NOMO-1 (cell line): ENCODE measurements at regions not wholly inside any gene's neighbourhood (a gene's known extent, or its start where the extent isn't known, plus 50 kb on each side); places are given as distances from the start of the nearest gene placed in this dataset.
"Not testable (repeated sequence)": the region's sequence is repeated elsewhere in the genome, so short reads cannot be mapped to it uniquely, and the experiment has no call there.

Source experiments
- DNase-seq, 2 experiments: peaks; one replicate each; lab custom pipeline; 2025; ENCODE audit not compliant: unreplicated experiment in 2 of 2; lab: John Stamatoyannopoulos, UW

DNA sequence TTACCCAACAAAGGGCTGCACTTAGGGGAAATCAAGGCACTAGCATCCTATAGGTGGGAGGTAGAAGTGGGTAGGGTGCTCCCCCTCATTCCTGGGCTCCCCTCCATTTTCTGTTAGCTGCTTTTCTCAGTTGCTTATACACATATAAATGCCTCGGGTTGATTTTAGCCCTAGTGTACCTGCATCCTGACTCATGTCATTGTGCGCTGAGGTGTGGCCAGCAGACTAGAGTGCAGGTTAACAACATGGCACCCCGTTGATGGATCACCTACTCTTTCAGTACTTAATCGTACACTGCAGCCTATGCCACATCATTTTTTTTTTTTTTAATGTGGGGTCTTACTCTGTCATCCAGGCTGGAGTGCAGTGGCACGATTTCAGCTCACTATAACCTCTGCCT lies 144.0 kb upstream of the ITGB1 start:
- no peak for DNase-seq

DNA sequence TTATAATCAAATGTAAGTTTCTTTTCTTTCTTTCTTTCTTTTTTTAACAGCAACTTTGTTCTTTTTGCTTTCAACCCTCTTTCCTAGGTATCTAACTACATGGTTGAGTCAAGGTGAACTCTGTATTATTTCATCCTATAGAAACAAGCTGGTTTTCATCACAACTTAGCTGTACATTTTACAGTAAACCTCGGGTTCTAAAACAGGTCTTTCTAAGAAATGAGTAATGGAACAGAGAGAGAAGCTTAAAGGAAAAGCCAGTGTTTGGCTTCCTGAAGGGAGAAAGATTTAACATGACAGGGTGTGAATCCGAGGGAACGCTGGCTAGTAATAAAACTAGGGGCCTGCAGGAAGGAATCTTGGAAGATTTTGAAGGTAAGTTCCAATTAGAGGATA lies 143.4 kb upstream of the ITGB1 start:
- no peak for DNase-seq

DNA sequence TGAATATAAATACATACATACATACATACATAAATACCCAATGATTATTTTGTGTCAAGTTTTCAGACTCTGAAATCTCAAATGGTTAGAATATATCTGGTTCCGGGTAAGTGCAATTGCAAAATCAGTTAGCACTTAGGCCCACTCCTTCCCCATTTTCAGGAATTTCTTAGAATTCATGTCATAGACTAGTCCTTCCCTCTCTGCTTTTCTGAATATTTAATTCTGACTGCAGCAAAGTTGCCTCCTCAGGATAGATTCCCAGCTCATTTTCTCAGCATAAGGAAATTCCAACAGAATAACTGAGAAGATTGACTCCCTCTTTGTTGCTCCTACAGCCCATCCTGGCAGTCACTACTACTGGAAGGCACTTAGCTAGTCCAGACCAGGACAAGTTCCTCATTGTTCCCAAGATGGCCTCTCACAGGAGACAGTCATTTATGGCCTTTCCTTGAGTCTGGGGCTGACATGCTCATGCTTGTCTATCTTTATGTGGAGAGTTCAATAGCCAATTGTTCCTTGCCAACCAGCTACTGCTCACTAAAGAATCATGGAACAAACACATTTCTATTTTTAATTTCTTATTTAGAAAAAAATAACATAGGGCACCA lies 142.9 kb upstream of the ITGB1 start:
- no peak for DNase-seq

DNA sequence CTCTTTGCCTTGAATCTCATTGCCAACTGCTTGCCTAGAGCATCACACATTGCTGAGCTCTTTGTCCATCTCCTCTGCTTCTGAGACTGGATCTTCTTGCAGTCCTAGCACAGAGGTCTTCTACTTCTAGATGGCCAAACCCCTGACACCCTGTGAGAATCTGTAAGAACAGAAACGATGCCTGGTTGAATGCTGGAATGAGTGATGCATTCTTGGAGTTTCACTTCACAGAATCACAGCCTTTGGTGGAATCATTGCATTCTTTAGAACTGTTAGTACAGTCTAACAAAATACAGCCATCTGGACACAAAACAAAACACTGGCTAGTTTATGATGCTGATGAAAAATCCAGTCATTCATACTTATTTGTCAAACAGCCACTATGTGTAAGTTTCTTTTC lies 141.7 kb upstream of the ITGB1 start:
- DNase-seq, result no peak

DNA sequence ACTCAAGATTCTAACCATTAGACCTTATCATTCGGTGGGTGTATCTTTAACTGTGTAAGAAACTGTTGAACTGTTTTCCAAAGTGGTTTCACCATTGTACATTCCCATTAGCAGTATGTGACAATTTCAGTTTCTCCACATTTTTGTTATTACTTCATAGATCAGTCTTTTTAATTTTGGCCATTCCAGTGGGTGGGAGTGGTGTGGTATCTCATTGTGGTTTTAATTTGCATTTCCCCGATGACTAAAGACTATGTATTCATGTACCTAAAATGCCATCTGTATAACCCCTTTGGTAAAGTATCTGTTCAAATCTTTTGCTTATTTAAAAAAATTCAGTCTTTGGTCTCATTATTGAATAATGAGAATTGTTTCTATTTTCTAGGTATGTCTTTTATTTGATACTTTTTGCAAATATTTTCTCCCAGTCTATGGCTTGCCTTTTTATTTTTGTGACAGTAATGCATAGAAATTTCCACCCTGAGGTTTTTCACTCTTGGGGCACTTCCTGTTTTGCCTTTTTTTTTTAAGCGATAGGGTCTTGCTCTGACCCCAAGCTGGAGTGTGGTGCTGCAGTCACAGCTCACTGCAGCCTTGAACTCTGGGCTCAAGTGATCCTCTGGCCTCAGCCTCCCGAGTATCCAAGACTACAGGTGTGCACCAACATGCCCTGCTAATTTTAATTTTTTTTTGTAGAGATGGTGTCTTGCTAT lies 141.1 kb upstream of the ITGB1 start:
- peak in 1 of 2 experiments; percentile 20 for DNase-seq

DNA sequence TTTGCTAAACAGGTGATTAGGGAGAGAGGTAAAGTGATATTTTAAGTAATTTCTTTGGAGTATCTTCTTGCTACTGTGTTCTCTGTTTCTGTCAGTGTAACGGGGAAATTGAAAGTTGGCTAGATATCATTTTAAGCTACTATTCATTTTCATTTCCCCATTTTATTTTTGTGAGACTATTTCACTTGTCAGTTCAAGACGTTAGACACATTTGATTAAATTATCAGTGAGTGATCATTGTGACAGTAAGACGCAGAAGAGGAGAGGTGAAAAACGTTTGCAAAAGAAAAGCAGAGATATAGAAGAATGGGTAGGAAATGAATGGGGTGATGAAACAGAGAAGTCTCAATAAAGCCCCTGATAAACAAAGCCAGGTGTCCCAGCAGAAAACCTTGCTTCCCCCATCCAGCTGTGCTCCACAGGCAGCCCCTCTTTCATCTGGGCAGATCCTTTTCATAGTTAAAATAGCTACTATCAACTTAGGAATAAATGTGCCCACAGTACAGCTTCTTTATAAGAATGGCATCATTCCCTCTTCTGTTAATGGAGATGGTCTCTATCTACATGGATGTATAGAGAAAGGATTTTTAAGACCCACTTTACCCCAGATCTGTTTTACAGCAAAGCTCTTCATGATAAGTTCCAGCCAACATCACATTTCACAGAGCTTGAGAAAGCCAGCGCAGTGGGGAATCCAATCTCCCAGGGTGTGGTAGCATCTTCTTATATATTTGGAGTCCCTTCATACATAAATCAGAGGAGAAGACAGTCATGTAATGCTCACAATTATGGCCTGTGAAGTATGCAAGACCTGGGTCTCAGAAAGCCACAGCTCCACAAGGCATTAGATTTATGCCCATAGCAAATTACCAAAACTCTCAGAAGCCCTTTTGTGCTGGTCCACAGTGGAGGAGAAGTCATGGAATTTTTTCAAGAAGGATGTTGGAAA lies 138.1 kb upstream of the ITGB1 start:
- DNase-seq, result peak in 1 of 2 experiments; percentile 69

DNA sequence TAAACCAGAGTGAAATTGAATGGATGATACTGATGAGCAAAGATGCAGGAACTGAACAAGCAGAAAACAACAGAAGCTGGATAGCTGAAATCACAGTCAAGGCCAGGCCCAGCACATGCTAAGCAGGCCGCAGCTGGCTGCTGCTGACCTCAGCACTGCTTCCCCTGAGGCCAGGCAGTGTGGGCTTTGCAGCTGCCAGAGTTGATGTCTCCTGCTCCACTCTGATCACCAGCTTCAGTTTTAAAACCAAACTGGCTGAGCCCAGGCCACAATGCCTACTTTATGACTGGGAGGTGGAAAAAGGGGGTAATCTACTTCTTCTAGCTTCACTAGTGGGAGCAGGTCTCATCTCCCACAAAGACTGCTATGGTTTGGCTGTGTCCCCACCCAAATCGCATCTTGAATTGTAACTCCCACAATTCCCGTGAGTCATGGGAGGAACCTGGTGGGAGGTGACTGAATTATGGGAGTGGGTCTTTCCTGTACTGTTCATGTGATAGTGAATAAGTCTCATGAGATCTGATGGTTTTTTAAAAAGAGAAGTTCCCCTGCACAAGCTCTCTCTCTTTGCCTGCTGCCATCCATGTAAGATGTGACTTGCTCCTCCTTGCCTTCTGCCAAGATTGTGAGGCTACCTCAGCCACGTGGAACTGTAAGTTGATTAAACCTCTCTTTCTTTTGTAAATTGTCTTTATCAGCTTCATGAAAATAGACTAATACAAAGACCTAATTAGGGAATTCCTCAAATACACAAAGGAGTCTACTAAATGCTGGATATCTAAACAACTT lies 136.4 kb upstream of the ITGB1 start:
- DNase-seq, result no peak

DNA sequence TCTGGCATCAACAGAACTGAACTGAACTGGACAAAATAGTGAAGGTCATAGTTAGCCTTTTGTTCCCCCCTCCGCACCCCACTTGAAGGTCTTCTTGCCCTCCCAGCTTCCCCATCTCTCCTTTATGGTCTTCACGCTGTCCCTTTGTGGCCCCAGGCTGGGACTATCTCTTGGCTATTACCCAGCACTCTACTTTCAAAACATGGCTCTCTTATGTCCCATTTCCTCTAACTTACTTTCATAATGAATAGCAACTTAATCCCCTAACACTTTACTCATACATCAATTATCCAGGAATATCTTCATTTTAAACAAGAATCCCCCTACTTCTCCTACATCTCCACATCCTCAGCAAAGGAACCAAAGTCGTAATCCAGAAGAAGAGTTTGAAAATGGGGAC lies 135.3 kb upstream of the ITGB1 start:
- DNase-seq, result no peak

DNA sequence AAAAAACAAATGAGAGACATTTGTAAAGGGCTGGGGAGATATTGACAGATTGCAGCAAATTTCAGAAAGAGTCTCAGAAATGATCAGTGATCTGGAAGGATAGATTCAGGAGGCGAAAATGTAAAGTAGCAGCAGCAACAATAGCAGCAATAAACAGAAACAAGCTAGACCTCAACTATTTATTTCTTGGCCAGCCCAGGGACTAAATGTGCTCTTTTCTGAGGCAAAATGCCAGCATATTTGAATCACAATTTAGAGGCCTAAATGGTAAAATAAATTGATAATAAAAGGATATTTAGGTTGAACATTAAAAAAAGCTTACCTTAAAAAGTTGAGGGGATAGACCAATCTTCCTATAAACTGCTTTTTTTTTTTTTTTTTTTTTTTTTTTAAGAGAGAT lies 134.6 kb upstream of the ITGB1 start:
- DNase-seq, result no peak

DNA sequence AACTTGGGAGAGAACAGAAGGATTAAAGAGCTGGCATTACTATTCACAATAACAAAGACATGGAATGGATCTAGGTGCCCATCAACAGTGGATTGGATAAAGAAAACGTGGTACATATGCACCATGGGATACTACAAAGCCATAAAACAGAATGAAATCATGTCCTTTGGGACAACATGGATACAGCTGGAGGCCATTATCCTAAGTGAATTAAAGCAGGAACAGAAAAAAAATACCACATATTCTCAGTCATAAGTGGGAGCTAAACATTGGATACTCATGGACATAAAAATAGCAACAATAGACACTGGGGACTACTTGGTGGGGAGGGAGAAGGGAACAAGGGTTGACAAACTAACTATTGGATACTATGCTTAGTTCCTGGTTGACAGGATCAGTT lies 133.2 kb upstream of the ITGB1 start:
- DNase-seq, result no peak

DNA sequence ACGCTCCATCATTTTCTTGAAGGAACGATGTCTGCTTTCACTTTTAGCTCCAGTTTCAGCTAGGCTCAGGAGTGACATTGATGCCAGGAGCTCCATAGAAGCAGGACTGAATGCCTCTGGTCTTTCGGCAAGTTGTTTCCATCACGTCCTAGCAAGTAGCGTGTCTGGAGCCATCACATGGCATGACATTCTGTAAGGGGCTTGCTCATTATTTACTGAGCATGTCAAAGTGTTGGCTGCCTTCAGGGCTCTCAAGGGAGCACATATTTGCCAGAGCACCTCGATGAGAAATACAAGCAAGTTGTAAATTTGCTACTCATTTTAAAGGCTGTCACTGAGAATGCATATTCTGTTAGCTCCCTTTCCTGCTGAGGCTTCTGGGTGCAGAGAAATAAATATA lies 131.0 kb upstream of the ITGB1 start:
- DNase-seq, result no peak

DNA sequence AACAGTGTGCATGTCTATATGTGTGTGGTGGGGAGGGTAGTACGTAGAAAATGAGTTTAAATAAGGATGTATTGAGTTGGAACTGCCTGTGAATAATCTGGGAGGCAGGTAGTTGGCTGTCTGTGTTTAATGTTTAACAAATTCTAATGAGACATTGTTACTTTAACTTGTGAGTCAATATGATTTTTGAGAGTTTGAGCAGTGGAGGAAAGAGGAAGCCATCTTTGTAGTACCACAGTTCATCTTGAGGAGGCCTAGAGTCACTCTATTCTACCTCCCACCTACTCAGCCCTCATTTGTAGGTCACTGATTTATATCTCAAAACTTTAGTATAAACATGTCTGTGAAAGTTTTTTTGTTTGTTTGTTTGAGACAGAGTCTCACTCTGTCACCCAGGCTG lies 129.9 kb upstream of the ITGB1 start:
- no peak for DNase-seq

DNA sequence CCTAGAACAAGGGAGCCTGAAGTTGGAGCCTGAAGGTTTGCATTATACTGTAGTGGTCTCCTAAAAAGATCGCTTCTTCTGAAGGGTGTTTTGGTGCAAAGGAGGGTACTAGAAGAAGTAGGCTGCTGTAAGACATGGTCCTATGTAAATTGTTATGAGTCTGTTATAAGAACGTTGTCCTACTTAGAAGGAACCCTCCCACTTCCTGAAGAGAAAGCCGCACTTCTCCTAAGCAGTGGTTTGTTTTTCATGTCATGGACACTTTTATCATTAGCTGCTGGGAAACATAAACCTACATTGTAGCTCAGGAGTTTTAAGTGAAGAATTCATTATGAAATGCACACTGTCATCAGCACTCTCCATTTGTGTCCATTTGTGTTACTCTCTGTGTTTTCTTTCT lies 129.1 kb upstream of the ITGB1 start:
- peak in 1 of 2 experiments; percentile 21 for DNase-seq

DNA sequence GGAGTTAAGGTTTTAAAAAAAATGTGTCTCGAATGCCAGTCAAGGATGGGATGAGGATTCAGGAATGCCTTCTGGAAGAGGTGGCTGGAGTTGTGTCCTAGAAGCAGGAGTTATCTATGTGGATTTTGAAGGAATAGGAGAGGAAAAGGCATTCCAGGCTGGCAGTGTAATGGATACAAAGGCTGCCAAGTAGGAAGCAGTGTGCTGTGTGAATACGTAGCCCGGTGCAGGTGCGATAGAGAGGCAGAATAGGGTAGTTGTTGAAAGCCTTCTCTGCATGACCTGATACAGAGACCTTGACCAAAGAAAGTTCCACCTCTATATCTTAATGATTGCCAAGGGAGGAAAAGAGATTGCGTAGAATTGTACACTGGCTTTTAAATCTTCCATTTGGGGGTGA lies 128.1 kb upstream of the ITGB1 start:
- no peak for DNase-seq

DNA sequence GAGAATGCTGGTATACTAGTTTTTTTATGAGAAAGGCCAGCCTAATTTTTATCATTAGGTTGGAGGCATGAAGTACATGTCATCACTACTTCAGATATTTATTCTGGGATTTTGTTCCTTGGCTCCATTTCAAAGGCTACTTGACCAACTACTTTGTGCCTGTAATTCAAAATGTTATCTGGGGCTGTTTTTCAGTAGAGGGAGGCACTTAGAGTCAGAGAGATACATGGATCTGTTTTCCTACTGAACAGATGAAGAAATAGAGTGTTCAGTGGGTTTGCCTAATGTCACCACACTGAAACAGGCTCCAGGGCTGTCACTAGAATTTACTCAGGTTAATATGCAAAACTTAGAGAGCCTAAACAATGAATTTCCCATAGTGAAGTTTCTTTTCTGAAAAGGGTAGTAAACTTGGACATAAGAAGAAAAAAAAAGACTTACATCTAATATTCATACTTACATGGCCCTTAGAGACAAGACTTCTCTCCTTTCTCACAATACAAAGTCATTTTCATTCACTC lies 127.3 kb upstream of the ITGB1 start:
- DNase-seq, result no peak

DNA sequence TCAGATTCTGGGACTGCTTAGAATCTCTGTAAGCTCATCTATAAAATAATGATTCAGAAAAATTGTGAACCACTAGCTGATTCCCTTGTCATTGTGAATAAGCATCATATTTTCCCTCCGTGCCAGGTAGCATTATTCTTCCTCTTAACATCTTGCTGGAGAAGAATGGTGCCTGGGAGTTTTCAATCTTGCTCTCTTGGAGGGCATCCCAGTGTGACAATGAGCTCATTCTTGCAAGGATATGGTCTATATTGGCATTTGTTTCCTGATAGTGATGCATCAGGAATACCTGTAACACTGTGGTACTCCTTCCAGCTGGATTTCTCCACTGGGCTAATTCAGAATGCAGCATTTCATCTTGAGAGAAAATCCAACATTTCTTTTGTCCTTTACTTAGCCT lies 126.4 kb upstream of the ITGB1 start:
- DNase-seq, result no peak

DNA sequence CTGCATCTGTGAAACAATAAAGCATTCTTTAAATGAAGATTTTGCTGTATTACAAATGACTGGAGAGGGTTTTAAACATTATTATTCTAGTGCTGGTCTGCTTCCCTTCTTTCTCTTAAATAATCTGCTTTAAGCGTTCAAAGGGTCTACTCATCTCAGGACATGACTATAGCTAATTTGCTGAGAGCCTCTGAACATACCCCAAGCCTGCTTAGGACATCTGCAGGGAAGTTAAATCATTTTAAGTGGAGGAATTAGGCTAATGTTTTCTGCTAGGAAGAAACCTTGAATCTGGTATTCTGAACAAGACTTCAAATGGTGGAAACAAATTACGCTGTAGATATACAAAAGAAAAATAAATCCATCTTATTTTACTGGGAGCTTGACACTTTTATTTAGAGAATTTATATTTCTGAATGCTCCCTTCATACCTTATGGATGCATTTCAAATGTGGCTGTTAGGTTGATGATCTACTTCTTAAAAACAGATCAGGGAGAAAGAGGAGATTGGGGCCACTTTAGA lies 124.4 kb upstream of the ITGB1 start:
- no peak for DNase-seq

DNA sequence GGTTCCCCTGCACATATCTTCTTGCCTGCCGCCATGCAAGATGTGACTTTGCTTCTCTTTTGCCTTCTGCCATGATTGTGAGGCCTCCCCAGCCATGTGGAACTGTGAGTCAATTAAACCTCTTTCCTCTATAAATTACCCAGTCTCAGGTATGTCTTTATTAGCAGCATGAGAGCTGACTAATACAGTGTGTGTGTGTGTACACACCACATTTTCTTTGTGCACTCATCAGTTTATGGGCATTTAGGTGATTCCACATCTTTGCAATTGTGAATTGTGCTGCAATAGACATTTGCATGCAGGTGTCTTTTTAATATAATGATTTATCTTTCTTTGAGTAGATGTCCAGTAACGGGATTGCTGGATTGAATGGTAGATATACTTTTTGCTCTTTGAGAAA lies 122.4 kb upstream of the ITGB1 start:
- not testable (repeated sequence) for DNase-seq

DNA sequence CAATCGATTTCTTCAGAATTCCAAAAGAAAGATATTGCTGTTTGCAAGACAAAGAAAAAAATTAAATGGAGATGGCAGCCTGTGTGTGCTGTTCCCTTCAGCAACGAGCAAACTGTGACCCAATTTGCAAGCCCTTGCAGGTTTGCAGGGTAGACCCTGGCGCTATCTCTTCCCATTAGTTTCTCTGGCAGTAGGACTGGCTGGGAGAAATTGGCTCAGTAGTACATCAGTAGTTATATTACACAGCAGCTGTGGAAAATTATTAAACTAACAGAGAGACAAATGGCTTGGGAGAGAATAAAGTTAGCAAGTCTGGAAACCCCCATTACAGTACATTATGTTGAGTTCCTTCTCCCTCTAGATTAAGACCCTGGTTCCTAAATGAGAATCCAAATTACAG lies 116.4 kb upstream of the ITGB1 start:
- DNase-seq, result no peak

DNA sequence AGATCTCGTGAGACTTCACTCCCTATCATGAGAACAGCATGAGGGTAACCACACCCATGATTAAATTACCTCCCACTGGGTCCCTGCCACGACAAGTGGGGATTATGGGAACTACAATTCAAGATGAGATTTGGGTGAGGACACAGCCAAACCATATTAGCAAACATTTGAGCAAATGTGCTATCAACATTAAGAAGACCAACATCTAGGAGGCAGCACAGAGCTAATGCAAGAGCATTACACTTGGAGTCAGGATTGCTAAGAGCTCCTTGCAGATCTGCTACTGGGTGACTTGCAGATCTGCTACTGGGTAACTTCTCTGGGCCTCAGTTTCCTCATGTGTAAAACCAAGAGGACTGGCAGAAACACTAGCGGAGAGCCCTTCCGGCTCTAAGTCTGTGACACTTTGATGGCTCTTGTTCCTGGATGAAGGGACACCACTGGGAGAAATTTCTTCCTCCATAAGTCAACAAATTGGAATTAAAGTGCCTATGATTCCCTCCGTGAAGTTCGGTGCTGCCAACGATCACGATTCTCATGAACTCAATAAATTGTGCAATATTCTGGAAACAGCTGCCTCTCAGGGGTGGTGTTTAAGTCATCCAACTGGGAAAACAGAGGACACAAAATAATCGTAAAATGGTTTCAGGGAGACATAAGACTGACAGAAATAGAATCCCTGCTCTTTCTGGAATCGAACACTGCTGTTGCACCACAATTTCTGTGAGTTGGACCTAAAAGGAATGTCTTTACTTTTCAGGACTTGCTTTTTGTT lies 115.8 kb upstream of the ITGB1 start:
- no peak for DNase-seq
